ENCODE measurements at regions not wholly inside any gene's neighbourhood (a gene's known extent, or its start where the extent isn't known, plus 50 kb on each side); places are given as distances from the start of the nearest gene placed in this dataset.

DNA sequence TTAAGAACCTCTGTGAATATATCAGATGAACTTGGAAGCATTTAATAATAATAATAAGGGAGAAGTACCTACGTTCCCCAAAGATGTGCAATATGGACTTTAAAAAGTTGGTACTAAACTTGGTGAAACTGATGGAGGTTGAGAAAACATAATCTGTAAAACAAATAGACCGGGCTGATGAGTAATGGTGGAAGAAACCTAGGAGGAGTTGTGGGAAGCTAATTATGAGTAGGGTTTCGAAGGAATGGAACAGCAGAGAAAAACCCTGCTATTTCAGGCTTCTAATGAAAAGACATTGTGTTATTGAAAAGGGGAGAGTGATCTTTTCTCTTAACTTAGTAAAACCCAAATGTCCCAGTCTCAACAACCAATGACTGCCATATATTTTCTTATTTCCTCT is 229.3 kb downstream of the PCSK1 start:
- TF ChIP-seq, protein P1, sequence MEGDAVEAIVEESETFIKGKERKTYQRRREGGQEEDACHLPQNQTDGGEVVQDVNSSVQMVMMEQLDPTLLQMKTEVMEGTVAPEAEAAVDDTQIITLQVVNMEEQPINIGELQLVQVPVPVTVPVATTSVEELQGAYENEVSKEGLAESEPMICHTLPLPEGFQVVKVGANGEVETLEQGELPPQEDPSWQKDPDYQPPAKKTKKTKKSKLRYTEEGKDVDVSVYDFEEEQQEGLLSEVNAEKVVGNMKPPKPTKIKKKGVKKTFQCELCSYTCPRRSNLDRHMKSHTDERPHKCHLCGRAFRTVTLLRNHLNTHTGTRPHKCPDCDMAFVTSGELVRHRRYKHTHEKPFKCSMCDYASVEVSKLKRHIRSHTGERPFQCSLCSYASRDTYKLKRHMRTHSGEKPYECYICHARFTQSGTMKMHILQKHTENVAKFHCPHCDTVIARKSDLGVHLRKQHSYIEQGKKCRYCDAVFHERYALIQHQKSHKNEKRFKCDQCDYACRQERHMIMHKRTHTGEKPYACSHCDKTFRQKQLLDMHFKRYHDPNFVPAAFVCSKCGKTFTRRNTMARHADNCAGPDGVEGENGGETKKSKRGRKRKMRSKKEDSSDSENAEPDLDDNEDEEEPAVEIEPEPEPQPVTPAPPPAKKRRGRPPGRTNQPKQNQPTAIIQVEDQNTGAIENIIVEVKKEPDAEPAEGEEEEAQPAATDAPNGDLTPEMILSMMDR (IDR thresholded peaks at IDR 0.05): no peak
- TF ChIP-seq POLR2A (IDR thresholded peaks at IDR 0.05): no peak
- TF ChIP-seq EP300 (IDR thresholded peaks at IDR 0.05): no peak

All from sigmoid colon (tissue), 4 donors.